Stimulated activated CD8-positive, alpha-beta memory T cell treated with anti-CD3 and anti-CD28 coated beads, Interleukin-12 subunit alpha, Interleukin-12 subunit beta, amount 100 ng/mL, for 4 hours (primary cell): ENCODE measurements at regions not wholly inside any gene's neighbourhood (a gene's known extent, or its start where the extent isn't known, plus 50 kb on each side); places are given as distances from the start of the nearest gene placed in this dataset.
"Not testable (repeated sequence)": the region's sequence is repeated elsewhere in the genome, so short reads cannot be mapped to it uniquely, and the experiment has no call there.

Source experiments
- DNase-seq: peaks from one replicate; pipeline ENCODE4 v3.0.0-alpha.2; 2020; ENCODE audit warnings: low read depth

DNA sequence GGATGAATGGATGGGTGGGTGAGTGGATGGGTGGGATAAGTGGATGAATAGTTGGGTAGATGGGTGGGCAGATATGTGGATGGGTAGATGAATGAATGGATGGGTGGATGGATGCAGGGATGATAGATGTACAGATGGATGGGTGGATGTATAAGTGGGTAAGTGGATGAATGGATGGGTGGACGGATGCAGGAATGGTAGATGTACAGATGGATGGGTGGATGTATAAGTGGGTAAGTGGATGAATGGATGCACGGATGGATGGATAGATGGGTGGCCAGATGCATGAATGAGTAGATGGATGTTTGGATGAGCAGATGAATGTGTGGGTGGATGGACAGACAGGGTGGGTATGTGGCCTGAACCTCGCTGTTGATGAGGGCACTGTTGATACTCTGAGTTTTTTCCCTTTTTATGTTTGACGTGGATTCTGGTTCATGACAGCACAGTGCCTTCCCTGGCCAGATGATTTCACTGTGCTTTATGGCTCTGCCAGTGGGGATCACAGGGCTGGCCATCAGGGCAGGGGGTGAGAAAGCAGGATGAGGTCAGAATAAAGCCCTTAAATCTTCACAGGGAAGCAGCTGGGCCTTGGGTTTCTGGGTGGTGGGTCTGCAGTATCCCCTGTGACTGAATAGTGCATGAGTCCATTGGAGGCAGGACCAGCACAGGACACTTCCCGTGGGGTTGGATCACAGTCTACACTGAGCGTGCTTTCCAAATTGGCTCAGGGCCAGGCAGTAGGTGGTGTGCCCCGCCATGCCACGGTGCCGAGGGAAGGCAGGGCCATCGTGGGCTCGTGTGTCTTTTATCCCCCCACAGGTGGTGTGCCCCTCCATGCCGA lies 213.2 kb downstream of the BANP start:
- DNase-seq: not testable (repeated sequence)

DNA sequence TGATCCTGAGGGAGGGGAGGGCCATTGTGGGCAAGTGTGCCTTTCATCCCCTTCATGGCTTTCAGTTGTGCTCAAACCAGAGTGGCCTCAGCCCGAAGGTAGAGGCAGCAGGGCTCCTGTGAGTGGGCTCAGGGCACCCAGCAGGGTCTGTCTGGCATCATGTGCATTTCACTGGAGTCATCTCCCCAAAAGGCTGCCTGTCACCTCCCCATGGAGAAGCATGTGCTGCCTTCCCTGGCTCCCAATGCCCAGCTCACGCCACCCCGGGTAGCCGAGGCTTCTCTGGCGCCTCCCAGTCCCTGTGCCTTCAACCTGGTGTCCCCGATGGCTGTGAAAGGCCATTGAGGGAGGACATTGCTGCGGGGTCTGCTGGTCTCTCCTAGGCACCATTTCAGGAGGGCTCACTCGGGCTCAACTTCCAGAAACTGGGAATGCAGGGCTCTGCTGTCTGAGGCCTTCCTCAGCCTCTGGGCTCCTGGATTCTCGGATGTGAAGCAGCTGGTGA lies 213.9 kb downstream of the BANP start:
- not testable (repeated sequence) for DNase-seq

DNA sequence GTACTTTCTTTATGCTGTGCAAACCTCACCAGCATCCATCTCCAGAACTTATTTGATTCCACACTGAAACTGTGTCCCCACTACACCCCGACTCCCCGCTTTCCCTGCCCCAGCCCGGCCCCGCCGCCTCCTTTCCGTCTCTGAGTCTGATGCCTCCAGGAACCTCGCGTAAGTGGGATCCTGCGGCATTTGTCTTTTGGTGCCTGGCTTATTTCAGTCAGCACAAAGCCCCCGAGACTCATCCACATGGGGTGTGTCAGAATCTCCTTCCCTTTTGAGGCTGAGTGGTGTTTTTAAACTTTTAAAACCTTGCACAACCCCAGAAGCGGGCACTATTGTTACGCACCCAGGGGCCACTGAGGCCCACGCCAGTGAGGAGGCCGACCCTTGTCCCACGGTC lies 214.4 kb downstream of the BANP start:
- DNase-seq: not testable (repeated sequence)

DNA sequence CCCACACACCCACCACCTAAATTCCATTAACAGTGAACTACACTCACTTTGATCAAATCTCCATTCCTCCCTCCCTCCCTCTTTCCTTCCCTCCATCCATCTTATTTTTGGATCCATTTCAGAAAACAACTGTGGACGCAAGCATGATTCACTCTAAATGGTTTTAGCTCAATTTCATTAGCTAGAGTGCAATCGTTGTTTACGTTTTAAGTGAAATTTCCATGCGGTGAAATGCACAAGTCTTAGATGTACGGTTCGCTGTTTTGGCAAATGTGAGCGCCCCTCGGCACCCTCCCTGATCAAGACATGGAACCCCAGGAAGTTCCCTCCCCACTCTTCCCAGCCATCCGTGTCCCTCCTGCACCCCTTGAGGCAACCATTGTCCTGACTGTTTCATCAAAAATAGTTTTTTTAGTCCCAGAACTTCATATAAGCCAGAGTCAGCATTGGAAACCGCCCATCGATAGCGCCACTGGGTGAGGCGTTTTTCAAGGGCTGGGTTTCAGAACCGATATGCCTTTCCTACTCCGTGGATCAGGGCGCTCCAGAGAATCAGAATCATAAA lies 215.1 kb downstream of the BANP start:
- DNase-seq: not testable (repeated sequence)

DNA sequence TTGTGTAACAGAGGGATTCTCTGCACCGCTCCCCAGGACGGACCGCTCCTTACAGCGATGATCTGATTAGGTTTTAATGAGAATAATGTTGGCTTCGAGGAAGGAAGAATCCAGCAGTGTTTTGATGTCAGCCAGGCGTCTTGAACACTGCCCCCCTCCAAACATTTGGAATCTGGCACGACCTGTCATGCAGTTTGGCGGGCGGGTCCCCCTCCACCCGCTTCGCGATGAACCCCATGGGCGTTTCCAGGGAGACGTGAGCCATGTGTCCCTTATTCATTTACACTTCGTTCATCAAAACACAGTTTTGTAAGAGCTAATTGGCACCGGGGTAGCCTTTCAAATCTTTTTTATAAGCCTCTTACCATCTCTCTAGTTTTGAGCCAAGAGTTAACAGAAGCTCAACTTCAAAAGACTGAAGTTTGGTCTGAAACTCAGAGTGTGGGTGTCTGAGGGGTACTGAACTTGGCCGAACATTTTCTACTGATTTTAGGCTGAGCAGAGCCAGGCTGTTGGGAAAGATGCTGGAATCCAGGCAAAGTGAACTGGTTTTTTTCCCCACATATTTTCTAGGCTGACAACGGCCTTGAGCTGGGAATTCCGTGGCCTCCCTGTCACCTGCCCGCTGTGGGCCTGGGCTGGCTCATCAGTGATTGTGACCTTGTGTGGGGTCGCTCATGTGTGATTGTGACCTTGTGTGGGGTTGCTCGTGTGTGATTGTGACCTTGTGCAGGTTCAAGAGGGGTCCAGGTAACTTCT lies 214.8 kb upstream of the ZNF469 start:
- not testable (repeated sequence) for DNase-seq

DNA sequence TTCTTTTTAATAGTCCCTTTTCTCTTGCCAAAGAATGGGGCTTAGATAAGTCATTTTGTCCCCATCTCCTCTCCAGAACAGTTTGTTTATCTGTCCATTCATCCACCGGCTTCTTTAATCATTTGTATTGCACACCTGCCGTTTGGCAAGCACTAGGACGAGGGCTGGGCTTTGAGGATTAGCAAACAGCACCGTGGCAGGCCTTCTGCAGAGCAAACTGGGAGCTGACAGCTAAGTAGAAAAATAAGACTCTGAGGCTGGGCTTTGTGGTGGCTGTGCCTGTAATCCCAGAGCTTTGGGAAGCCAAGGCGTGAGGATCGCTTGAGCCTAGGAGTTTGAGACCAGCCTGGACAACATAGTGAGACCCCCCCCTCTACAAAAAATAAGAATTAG lies 214.2 kb upstream of the ZNF469 start:
- DNase-seq: not testable (repeated sequence)

DNA sequence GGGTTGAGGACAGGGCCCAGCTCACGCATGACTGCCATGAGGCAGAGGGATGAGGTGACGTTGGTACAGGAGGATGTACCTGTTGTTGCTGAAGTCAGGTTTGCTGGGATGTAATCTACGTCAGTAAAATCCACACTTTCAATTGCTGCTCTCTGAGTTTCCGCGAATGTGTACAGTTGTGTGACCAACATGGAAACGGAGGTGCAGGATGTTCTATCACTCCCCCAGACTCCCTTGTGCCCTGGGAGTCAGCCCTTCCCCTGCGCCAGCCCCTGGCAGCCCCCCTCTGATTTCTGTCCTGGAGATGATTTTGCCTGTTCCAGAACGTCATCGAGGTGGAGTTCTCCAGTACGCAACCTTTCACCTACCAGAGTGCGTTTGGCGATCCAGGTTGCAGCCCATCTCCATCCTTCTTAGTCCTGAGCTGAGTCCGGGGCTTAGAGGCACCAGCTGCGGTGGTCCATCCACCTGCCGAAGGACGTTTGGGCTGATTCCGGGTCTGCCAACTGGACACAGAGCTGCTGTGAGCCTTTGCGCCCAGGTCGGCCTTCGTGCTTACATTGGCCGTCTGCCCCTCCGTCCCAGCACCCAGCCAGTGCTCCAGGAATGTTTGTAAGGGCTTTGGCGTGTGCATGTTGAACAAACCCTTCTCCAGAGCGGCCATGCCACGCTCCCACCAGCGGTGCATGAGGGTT lies 213.5 kb upstream of the ZNF469 start:
- DNase-seq: not testable (repeated sequence)

DNA sequence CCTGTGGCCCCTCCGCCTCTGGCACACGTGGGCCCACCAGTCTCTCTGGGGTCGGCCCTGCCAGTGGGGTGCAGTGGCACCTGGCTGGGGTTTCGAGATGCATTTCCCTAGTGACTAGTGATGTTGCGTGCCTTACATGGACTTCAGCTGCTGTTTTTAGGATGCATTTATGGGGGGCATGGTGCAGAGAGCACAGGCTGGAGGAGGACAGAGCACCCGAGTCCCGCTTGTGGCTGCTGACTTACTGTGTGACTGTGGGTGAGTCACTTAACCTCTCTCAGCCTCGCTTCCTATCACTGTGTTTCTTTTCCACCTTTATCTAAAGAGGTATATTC lies 213.0 kb upstream of the ZNF469 start:
- not testable (repeated sequence) for DNase-seq

DNA sequence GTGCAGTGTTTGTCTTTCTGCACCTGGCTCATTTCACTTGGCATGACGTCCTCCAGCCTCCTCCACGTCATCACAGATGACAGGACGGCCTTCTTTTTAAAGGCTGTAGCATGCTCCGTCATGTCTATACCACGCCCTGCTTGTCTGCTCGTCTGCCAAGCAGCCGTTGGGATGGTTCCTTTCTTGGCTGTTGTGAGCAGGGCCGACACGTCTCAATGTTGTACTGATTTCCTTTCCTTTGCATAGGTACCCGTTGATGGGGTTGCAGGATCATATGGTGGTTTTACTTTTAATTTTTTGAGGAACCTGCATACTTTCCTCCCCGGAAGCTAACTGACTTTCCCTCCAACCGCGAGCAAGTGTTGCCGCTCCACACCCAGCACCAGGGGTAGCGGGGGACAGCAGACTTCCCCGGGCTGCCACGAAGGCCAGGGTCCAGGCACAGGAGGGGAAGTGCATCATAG lies 212.2 kb upstream of the ZNF469 start:
- no peak for DNase-seq

DNA sequence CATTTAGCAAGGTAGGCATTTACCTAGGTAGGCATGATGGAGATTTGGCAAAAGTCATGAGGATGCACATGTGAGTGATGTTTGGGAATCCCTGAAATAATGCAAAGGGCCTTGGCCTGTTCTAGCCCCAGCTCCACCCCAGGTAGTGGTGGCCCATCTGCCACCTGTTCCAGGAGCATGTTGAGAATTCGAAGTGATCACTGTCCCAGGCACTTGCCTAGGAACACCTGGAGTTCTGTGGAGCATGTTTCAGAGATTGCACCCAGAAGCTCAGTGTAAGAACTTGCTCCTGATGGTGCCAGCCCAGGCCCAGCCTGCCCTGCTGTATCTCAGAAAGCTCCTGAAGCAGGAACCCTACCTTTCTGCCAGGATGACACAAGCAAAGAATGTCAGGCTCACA lies 211.6 kb upstream of the ZNF469 start:
- not testable (repeated sequence) for DNase-seq

DNA sequence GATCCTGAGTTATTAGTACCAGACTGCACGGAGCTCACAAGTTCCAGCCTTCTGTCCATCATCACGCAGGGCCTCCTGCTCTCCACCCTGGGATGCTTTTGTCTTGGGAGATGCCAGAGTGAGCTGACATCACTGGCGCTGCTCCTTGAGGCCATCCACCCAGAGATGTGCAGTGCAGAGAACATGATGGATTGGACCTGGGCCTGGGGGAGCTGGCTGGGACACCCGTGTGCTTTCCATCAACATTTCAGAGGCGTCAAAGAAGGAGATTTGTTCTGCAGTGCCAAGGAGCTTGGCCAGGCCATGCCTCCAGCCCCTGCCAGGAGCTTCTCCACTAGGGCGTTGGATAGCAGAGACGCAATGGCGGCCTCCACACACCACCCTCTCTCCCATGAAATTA lies 206.6 kb upstream of the ZNF469 start:
- not testable (repeated sequence) for DNase-seq

DNA sequence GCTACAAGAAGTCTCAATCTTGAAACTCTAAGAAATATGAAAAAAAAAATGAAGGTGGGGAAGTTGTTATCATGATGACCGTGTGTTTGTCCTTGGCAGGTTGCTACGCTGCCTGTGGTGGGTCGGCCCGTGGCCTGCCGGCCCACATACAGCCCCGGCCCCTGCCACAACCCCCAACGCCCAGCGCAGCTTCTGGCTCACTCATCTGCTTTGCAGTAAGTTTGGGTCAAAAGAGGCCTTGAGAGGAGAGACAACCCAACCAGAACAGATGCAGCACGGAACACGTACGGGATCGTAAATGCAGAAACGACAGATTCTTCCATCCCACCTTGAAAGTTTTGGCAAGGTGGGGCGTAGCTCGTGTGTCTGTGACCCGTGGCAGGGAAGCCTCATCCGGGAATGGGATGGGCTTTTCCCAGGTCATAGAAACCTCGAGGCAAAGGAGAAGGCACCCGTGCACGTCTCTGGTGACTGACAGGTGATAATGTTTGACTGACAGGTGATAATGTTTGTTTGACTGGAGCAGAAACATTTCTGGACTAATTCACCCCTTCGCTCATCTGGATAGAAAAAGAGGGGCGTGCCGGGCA lies 206.1 kb upstream of the ZNF469 start:
- DNase-seq: not testable (repeated sequence)

DNA sequence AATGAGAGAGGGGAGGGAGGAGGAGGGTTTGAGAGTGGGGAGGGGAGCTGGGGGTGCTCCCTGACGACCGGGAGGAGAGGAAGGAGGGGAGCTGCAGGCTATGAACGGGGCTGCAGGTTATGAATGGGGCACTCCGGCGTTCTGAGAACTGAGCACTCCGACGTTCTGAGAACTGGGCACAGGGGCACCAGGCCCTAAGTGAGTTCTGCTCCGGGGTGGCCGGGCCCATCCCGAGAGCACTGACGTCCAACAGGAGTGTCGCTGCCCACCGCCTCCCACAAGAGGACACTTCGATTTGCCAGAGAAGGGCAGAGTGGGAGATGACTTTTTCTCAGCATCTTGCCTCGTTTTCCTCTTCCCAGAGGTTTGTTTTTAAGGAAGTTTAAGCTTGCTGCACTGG lies 204.5 kb upstream of the ZNF469 start:
- DNase-seq: not testable (repeated sequence)

DNA sequence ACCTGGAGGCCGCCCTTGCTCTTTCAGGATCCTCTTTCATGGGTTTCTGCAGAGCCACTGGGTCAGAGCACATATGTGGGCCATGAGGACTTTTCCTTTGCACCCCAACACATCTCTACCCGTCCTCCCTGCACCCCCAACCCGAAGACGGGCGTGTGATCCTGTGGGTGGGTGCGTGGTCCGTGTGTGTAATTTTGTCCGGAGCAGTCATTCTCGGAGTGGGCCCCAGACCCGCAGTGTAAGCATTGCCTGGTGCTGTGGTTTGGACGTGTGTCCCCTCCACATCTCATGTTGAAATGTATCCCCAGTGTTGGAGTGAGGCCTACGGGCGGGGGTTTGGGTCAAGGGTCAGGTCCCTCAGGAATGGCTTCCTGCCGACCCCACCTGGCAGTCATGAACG lies 203.9 kb upstream of the ZNF469 start:
- DNase-seq: not testable (repeated sequence)

DNA sequence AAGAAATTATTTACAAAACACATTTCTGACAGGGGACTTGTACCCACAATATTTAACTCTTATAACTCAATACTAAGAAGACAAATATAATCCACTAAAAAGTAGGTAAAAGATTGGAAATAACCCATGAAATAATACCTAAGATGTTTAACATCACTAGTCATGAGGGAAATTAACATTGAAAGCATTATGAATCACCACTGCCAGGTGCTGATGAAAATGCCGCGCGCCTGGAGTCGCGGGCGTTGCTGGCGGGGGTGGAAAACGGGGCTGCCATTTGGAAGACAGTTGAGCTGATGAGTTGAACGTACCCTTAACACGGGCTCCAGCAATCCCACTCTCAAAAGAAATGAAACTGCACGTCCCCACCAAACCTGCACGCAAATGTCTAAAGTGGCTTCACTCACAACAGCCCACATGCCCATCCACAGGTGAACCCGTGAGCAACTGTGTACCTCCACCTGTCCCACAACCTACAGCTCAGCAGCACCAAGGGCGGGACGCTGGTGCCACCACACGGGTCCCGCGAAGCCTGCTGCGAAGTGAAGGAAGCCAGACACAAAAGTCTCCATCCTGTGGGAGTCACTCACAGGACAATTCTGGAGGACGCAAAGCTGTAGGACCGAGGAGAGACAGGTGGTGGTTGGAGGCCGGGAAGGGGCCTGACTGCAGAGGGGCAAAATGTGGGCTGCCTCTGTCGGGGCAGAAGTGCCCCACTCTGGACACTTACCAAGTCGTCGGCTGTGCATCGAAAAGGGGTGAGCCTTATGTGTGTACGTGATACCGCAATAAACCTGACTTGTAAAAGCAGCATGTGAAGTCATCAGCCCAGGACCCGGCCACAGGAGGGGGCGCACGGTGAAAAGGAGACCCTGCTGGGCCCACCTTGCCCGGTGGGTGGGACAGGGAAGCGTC lies 199.5 kb upstream of the ZNF469 start:
- not testable (repeated sequence) for DNase-seq

DNA sequence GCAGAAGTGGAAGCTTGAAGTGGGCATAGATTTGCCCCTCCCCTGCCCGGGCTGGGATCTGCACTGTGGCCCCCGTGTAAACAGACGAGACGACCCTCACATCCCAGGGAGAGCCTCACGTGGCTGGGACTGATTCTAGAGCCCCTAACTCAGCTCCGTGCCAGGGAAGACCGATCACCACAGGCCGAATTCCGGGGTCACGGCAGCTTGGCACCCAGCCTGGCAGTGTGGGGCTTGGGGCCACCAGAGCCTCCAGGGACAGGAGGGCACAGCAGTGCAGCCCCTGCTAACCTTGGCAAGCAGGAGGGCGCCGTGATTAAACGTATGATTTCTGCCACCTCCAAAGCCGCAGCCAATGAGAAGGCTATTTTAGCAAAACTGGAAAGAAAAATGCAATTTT lies 198.7 kb upstream of the ZNF469 start:
- DNase-seq: not testable (repeated sequence)

DNA sequence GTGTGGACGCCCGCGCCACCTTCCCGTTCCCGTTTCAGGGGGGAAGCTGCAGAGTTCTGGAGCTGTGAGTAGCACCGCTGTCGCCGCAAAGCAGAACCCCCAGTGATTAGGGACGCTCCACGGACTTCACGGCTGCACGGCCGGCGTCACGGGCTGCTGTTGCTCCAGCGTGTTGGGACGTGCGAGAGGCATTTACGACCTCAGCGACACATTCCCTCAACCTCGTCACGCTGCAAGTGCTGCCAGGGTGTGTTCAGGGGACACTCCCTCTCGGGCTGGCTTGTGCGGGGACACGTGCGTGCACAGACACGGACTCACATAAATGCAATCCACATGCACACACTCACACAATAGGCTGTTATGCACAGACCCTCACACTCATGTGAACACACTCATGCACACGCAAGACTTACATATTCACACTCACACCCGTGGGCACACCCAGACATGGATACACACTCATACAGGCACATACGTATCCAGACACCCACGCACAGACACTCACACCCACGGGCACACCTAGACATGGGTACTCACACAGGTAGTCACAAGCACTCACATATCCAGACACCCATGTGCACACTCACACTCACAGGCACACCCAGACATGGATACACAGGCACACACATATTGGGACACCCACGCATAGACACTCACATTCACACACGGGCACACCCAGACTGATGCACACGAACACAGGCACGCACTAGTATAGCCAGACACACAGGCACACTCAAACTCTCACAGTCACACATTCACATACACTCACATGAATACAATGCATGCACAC lies 198.0 kb upstream of the ZNF469 start:
- not testable (repeated sequence) for DNase-seq

DNA sequence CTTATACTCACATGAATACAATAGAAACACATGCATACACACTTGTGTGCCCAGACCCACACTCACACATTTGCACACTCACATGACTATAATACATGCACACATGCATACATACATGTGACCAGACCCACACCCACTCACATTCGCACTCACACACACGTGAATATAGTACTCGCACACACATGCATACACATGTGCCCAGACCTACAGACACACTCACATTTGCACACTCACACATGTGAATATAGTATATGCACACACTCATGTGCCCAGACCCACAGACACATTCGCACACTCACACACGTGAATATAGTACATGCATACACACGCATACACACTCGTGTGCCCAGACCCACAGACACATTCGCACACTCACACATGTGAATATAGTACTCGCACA lies 197.4 kb upstream of the ZNF469 start:
- DNase-seq: not testable (repeated sequence)

DNA sequence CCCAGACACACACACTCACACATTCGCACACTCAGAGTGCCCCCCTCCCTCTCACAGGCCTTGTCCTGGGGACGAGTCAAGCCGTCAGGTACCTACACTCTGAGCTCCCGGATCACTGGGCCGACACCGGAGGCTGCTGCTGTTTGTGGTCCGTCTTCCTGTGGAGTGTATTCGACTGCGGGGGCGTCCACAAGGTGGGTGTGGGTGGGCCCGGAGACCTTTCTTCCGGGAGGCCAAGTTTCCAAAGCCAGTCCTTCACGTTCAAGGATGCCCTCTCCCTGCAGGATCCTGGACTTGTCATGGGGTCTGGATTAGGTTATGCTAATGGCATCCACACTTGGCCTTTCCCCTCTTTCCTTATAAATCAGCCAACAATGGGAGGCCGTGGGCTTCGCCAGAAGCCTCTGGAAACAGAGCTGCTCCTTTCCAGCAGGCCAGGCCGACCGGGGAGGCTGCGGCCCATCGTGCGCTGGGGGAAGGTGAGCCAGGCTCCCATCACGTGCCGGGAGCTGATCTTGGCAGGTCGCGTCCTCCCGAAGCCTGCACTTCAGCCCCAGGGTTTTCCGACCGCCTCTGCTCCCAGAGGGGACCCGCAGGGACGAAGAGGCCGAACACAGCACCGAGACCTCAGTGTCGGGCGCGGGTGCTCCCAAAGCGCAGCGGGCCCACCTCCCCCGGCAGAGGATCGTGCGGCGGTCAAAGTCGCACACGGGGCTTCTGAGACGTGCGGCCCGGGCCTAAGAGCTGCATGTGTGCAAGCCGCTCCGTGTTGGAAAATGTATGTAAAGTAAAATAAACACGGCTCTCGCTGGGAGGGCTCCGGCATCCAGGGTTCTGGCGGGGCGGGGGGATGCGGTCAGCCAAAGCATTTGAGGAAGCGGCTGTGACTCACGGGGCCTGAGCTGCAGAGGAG lies 196.5 kb upstream of the ZNF469 start:
- DNase-seq: not testable (repeated sequence)
